HEK293T (cell line): ENCODE measurements at regions not wholly inside any gene's neighbourhood (a gene's known extent, or its start where the extent isn't known, plus 50 kb on each side); places are given as distances from the start of the nearest gene placed in this dataset.

ENCODE experiments used
- FOXM1 ChIP-seq: fragments of 450-650 bp; IDR thresholded peaks from 2 replicates; pipeline ENCODE4 v1.6.1; 2017; ENCODE audit warnings: mild to moderate bottlenecking, borderline replicate concordance
- HDGF ChIP-seq: fragments of 450-650 bp; IDR thresholded peaks from 2 replicates; pipeline ENCODE4 v1.6.1; 2017; ENCODE audit warnings: antibody characterized with exemption, borderline replicate concordance
- L3MBTL2 ChIP-seq: fragments of 450-650 bp; conservative IDR thresholded peaks from 2 replicates; pipeline ENCODE4 v1.6.1; 2016; ENCODE audit warnings: mild to moderate bottlenecking
- NFRKB ChIP-seq: fragments of 450-650 bp; IDR thresholded peaks from 2 replicates; pipeline ENCODE4 v1.6.1; 2016; ENCODE audit warnings: mild to moderate bottlenecking, moderate library complexity
- PKNOX1 ChIP-seq: fragments of 450-650 bp; IDR thresholded peaks from 2 replicates; pipeline ENCODE4 v1.6.1; 2016
- SUZ12 ChIP-seq: fragments of 450-650 bp; IDR thresholded peaks from 2 replicates; pipeline ENCODE4 v1.6.1; 2016; ENCODE audit warnings: mild to moderate bottlenecking

GRCh38 chr4:128454881-128455280 lies 167.3 kb upstream of the PGRMC2 start:
- TF ChIP-seq NFRKB: no peak
- TF ChIP-seq FOXM1: no peak
- no peak for TF ChIP-seq PKNOX1
- no peak for TF ChIP-seq HDGF
- no peak for TF ChIP-seq SUZ12
- TF ChIP-seq L3MBTL2: no peak
